Left kidney (tissue), 1 donor: ENCODE measurements at regions not wholly inside any gene's neighbourhood (a gene's known extent, or its start where the extent isn't known, plus 50 kb on each side); places are given as distances from the start of the nearest gene placed in this dataset.
A peak's percentile ranks its signal among the peaks of the same experiment; 100 is the strongest.

Experiments
- DNase-seq: peaks from one replicate; pipeline ENCODE4 v3.0.0-alpha.2; 2013

GRCh38 chr4:11908712-11909111 lies 480.0 kb upstream of the HS3ST1 start:
- DNase-seq = no peak

GRCh38 chr4:11908205-11908604 lies 479.5 kb upstream of the HS3ST1 start:
- DNase-seq = no peak

GRCh38 chr4:11904846-11905739 lies 476.4 kb upstream of the HS3ST1 start:
- no peak for DNase-seq

- peak; percentile 2 for DNase-seq
Measured at GRCh38 chr4:11904117-11904535, 475.4 kb upstream of the HS3ST1 start.

GRCh38 chr4:11901089-11901488 lies 472.4 kb upstream of the HS3ST1 start:
- DNase-seq = no peak

- no peak for DNase-seq
Measured at GRCh38 chr4:11900359-11900758, 471.7 kb upstream of the HS3ST1 start.

- DNase-seq = no peak
Measured at GRCh38 chr4:11898796-11899195, 470.1 kb upstream of the HS3ST1 start.

- no peak for DNase-seq
Measured at GRCh38 chr4:11895766-11896165, 467.1 kb upstream of the HS3ST1 start.

- no peak for DNase-seq
Measured at GRCh38 chr4:11894977-11895376, 466.3 kb upstream of the HS3ST1 start.

GRCh38 chr4:11894221-11894620 lies 465.5 kb upstream of the HS3ST1 start:
- no peak for DNase-seq

GRCh38 chr4:11889099-11889498 lies 460.4 kb upstream of the HS3ST1 start:
- no peak for DNase-seq

- DNase-seq = no peak
Measured at GRCh38 chr4:11881947-11882346, 453.3 kb upstream of the HS3ST1 start.

- DNase-seq = no peak
Measured at GRCh38 chr4:11881364-11881763, 452.7 kb upstream of the HS3ST1 start.

- no peak for DNase-seq
Measured at GRCh38 chr4:11878241-11878640, 449.5 kb upstream of the HS3ST1 start.

- DNase-seq = no peak
Measured at GRCh38 chr4:11876104-11876503, 447.4 kb upstream of the HS3ST1 start.

GRCh38 chr4:11869191-11869870 lies 440.6 kb upstream of the HS3ST1 start:
- DNase-seq = no peak

- no peak for DNase-seq
Measured at GRCh38 chr4:11866391-11866790, 437.7 kb upstream of the HS3ST1 start.

GRCh38 chr4:11860996-11861395 lies 432.3 kb upstream of the HS3ST1 start:
- no peak for DNase-seq

- no peak for DNase-seq
Measured at GRCh38 chr4:11857881-11858280, 429.2 kb upstream of the HS3ST1 start.

GRCh38 chr4:11847167-11847566 lies 418.5 kb upstream of the HS3ST1 start:
- DNase-seq = no peak

GRCh38 chr4:11843927-11844326 lies 415.2 kb upstream of the HS3ST1 start:
- DNase-seq = no peak

- no peak for DNase-seq
Measured at GRCh38 chr4:11843340-11843739, 414.6 kb upstream of the HS3ST1 start.

- DNase-seq = no peak
Measured at GRCh38 chr4:11842620-11843263, 414.0 kb upstream of the HS3ST1 start.
